Endodermal cell (in vitro differentiated cells): ENCODE measurements at regions not wholly inside any gene's neighbourhood (a gene's known extent, or its start where the extent isn't known, plus 50 kb on each side); places are given as distances from the start of the nearest gene placed in this dataset.

Experiments used
- DNase-seq: peaks from one replicate; pipeline ENCODE4 v3.0.0-alpha.2; 2017
- H3K27ac ChIP-seq: 2 replicates; pipeline ENCODE4 v1.5.1; 2013; ENCODE audit warnings: mild to moderate bottlenecking, low read depth, low read length, moderate library complexity
- H3K27me3 ChIP-seq: 2 replicates; pipeline ENCODE4 v1.6.1; 2013; ENCODE audit warnings: mild to moderate bottlenecking, low read length, moderate library complexity; ENCODE audit not compliant: insufficient read depth, control insufficient read depth, poor library complexity, severe bottlenecking
- H3K36me3 ChIP-seq: 2 replicates; pipeline ENCODE4 v1.7.0; 2013; ENCODE audit warnings: mild to moderate bottlenecking, low read length, moderate library complexity; ENCODE audit not compliant: control insufficient read depth, insufficient read depth
- H3K4me1 ChIP-seq: one replicate; pipeline ENCODE4 v1.7.0; 2013; ENCODE audit warnings: low read length; ENCODE audit not compliant: control insufficient read depth, insufficient read depth
- H3K4me3 ChIP-seq: 2 replicates; pipeline ENCODE4 v1.5.1; 2013; ENCODE audit warnings: mild to moderate bottlenecking, low read length, moderate library complexity
- H3K9ac ChIP-seq: 2 replicates; pipeline ENCODE4 v1.6.1; 2013; ENCODE audit warnings: mild to moderate bottlenecking, low read length, moderate library complexity; ENCODE audit not compliant: poor library complexity, severe bottlenecking; ENCODE audit errors: extremely low read depth
- H3K9me3 ChIP-seq: 2 replicates; pipeline ENCODE4 v1.6.1; 2013; ENCODE audit warnings: mild to moderate bottlenecking, low read length, moderate library complexity; ENCODE audit not compliant: control insufficient read depth
- H3K27ac Mint-ChIP-seq: 2 replicates; pipeline ENCODE4 v1.8.0; 2020; ENCODE audit warnings: mixed read lengths
- H3K27me3 Mint-ChIP-seq: 2 replicates; pipeline ENCODE4 v1.8.0; 2021; ENCODE audit warnings: mild to moderate bottlenecking, mixed read lengths; ENCODE audit not compliant: insufficient read depth
- H3K36me3 Mint-ChIP-seq: 2 replicates; pipeline ENCODE4 v1.8.0; 2020; ENCODE audit warnings: low read depth, mixed read lengths
- H3K4me1 Mint-ChIP-seq: 2 replicates; pipeline ENCODE4 v1.8.0; 2020; ENCODE audit warnings: mixed read lengths
- H3K4me3 Mint-ChIP-seq: 2 replicates; pipeline ENCODE4 v1.8.0; 2020; ENCODE audit warnings: mild to moderate bottlenecking, moderate library complexity, mixed read lengths
- H3K9me3 Mint-ChIP-seq: 2 replicates; pipeline ENCODE4 v1.8.0; 2020; ENCODE audit warnings: mild to moderate bottlenecking, mixed read lengths
- CTCF ChIP-seq: fragments of 200-600 bp; sonication (generic); conservative IDR thresholded peaks from 2 replicates; pipeline ENCODE4 v1.5.0; 2021; ENCODE audit warnings: antibody characterized with exemption, mild to moderate bottlenecking
- WGBS, 2 experiments: methylation state at CpG; one replicate each; pipeline versions ENCODE4 v1.1.5 to v1.1.7; 2013; ENCODE audit warnings: missing lambda C conversion rate in 2 of 2, mixed read lengths in 1 of 2; ENCODE audit not compliant: insufficient coverage in 1 of 2, insufficient read length in 1 of 2; 5-methylcytosine and 5-hydroxymethylcytosine counted together

GRCh38 chr2:107013884-107014283 lies 127.9 kb upstream of the ST6GAL2 start:
- Mint-ChIP-seq H3K4me1 (peaks cover 28% of the 10 kb centered on the region), H3K27ac (no peak overlapping the region), H3K36me3 (no peaks in the 10 kb centered on the region), H3K27me3 (peaks cover 7% of the 10 kb centered on the region), H3K4me3 (no peak overlapping the region), H3K9me3 (no peaks in the 10 kb centered on the region)
- Histone ChIP-seq H3K27ac (no peak overlapping the region), H3K9me3 (no peaks in the 10 kb centered on the region), H3K9ac (no peak overlapping the region), H3K4me3 (no peak overlapping the region), H3K27me3 (no peaks in the 10 kb centered on the region), H3K36me3 (no peaks in the 10 kb centered on the region), H3K4me1 (peaks cover 8% of the 10 kb centered on the region)
- DNase-seq = no peak
- no peak for TF ChIP-seq CTCF
- WGBS, 2 experiments = 92 to 100% methylated on average over 1 to 2 of the region's 2 CpGs

GRCh38 chr2:107018366-107018765 lies 132.4 kb upstream of the ST6GAL2 start:
- H3K36me3 ChIP-seq = no peaks in the 10 kb centered on the region
- H3K4me3 ChIP-seq = no peak overlapping the region
- 96 to 100% methylated on average over 3 to 4 of the region's 4 CpGs for WGBS, 2 experiments
- peaks cover under 1% of the 10 kb centered on the region for H3K4me1 ChIP-seq
- no peaks in the 10 kb centered on the region for H3K36me3 Mint-ChIP-seq
- no peaks in the 10 kb centered on the region for H3K9me3 ChIP-seq
- no peak for TF ChIP-seq CTCF
- no peak overlapping the region for H3K27ac Mint-ChIP-seq
- no peak for DNase-seq
- H3K4me3 Mint-ChIP-seq = no peak overlapping the region
- peaks cover 12% of the 10 kb centered on the region for H3K4me1 Mint-ChIP-seq
- H3K27me3 Mint-ChIP-seq = peaks cover 3% of the 10 kb centered on the region
- no peak overlapping the region for H3K27ac ChIP-seq
- H3K9ac ChIP-seq = no peak overlapping the region
- H3K27me3 ChIP-seq = no peaks in the 10 kb centered on the region
- H3K9me3 Mint-ChIP-seq = no peaks in the 10 kb centered on the region

GRCh38 chr2:107020392-107020791 lies 134.4 kb upstream of the ST6GAL2 start:
- no peaks in the 10 kb centered on the region for H3K4me1 ChIP-seq
- peaks cover 6% of the 10 kb centered on the region for H3K9me3 ChIP-seq
- Mint-ChIP-seq H3K27ac (no peak overlapping the region), H3K27me3 (peaks cover 3% of the 10 kb centered on the region), H3K4me1 (no peaks in the 10 kb centered on the region), H3K4me3 (no peak overlapping the region), H3K36me3 (no peaks in the 10 kb centered on the region), H3K9me3 (peaks cover 9% of the 10 kb centered on the region)
- H3K27me3 ChIP-seq = no peaks in the 10 kb centered on the region
- no peak overlapping the region for H3K9ac ChIP-seq
- 95 to 100% methylated on average over 4 to 6 of the region's 6 CpGs for WGBS, 2 experiments
- no peak for DNase-seq
- no peaks in the 10 kb centered on the region for H3K36me3 ChIP-seq
- no peak overlapping the region for H3K4me3 ChIP-seq
- no peak for TF ChIP-seq CTCF
- H3K27ac ChIP-seq = no peak overlapping the region
